Uterus (tissue), 3 donors: ENCODE measurements at regions not wholly inside any gene's neighbourhood (a gene's known extent, or its start where the extent isn't known, plus 50 kb on each side); places are given as distances from the start of the nearest gene placed in this dataset.

Source experiments
- DNase-seq, 2 donors: peaks; one replicate each; pipeline ENCODE4 v3.0.0-alpha.2; 2019 to 2020
- H3K27ac ChIP-seq, 2 donors: fragments of 200-600 bp; sonication (generic); 1 replicate in 1 of 2; 2 replicates in 1 of 2; pipeline ENCODE4 v1.5.1; 2016 to 2018
- H3K27me3 ChIP-seq, 2 donors: fragments of 200-600 bp; sonication (generic); one replicate each; pipeline ENCODE4 v1.5.1; 2018 to 2019; ENCODE audit warnings: control low read depth in 1 of 2
- H3K36me3 ChIP-seq, 2 donors: fragments of 200-600 bp; sonication (generic); one replicate each; pipeline ENCODE4 v1.5.1; 2019; ENCODE audit warnings: control low read depth in 1 of 2
- H3K4me1 ChIP-seq, 2 donors: fragments of 200-600 bp; sonication (generic); one replicate each; pipeline ENCODE4 v1.5.1; 2018 to 2019; ENCODE audit warnings: control low read depth in 1 of 2
- H3K4me3 ChIP-seq, 2 donors: fragments of 200-600 bp; sonication (generic); 1 replicate in 1 of 2; 2 replicates in 1 of 2; pipeline ENCODE4 v1.5.1; 2018 to 2019; ENCODE audit warnings: mild to moderate bottlenecking in 1 of 2
- H3K9me3 ChIP-seq, 2 donors: fragments of 200-600 bp; sonication (generic); one replicate each; pipeline ENCODE4 v1.5.1; 2019; ENCODE audit warnings: control low read depth in 1 of 2
- CTCF ChIP-seq, 4 experiments: fragments of 200-600 bp in 2 of 4; fragments of 450-650 bp in 2 of 4; sonication (generic) in 2 of 4; IDR thresholded peaks; one replicate each; pipeline ENCODE4 v1.5.1; 2016 to 2019; ENCODE audit warnings: antibody characterized with exemption in 4 of 4, mild to moderate bottlenecking in 2 of 4, moderate library complexity in 1 of 4
- POLR2A ChIP-seq, 2 donors: fragments of 450-650 bp; IDR thresholded peaks; one replicate each; pipeline ENCODE4 v1.6.1; 2016; ENCODE audit warnings: antibody characterized with exemption in 2 of 2, mild to moderate bottlenecking in 1 of 2, moderate library complexity in 1 of 2
- intact Hi-C: fragments of 100-400 bp; cut with DNase I; formaldehyde crosslinking; loops from one replicate; pipeline ENCODE4 v1.15.1; 2023; ENCODE audit warnings: low total_unique reads
- donor health status: DM: yes; HTN: yes; CAD: no.

GRCh38 chr10:2604891-2605290 lies 462.5 kb upstream of the PFKP start:
- no peak overlapping the region for H3K27ac ChIP-seq
- no peak for TF ChIP-seq CTCF (IDR thresholded peaks at IDR 0.05)
- TF ChIP-seq POLR2A (IDR thresholded peaks at IDR 0.05): no peak
- intact Hi-C loops: no loop called here
- H3K27me3 ChIP-seq: no peaks in the 10 kb centered on the region
- H3K4me3 ChIP-seq: no peak overlapping the region
- DNase-seq: no peak
- no peaks in the 10 kb centered on the region for H3K9me3 ChIP-seq
- H3K4me1 ChIP-seq: no peaks in the 10 kb centered on the region
- no peaks in the 10 kb centered on the region for H3K36me3 ChIP-seq

GRCh38 chr10:2599571-2599970 lies 467.8 kb upstream of the PFKP start:
- no peaks in the 10 kb centered on the region for H3K4me1 ChIP-seq
- H3K4me3 ChIP-seq: no peak overlapping the region
- H3K27me3 ChIP-seq: no peaks in the 10 kb centered on the region
- H3K9me3 ChIP-seq: no peaks in the 10 kb centered on the region
- DNase-seq: no peak
- H3K27ac ChIP-seq: no peak overlapping the region
- no peaks in the 10 kb centered on the region for H3K36me3 ChIP-seq
- intact Hi-C loops: no loop called here
- TF ChIP-seq CTCF (IDR thresholded peaks at IDR 0.05): no peak
- no peak for TF ChIP-seq POLR2A (IDR thresholded peaks at IDR 0.05)

GRCh38 chr10:2592360-2593160 lies 474.8 kb upstream of the PFKP start:
- no peak for DNase-seq
- intact Hi-C loops: no loop called here
- Histone ChIP-seq H3K9me3 (no peaks in the 10 kb centered on the region), H3K27ac (no peak overlapping the region), H3K4me3 (no peak overlapping the region), H3K36me3 (no peaks in the 10 kb centered on the region), H3K27me3 (no peaks in the 10 kb centered on the region), H3K4me1 (no peaks in the 10 kb centered on the region)
- TF ChIP-seq CTCF (IDR thresholded peaks at IDR 0.05) (no peak), POLR2A (IDR thresholded peaks at IDR 0.05) (no peak)

- intact Hi-C loops: no loop called here
- Histone ChIP-seq H3K9me3 (no peaks in the 10 kb centered on the region), H3K36me3 (no peaks in the 10 kb centered on the region), H3K27ac (no peak overlapping the region), H3K27me3 (no peaks in the 10 kb centered on the region), H3K4me3 (no peak overlapping the region), H3K4me1 (no peaks in the 10 kb centered on the region)
- no peak for DNase-seq
- TF ChIP-seq CTCF (IDR thresholded peaks at IDR 0.05) (no peak), POLR2A (IDR thresholded peaks at IDR 0.05) (no peak)
These were observed 478.2 kb upstream of the PFKP start for GRCh38 chr10:2589196-2589595.

GRCh38 chr10:2584385-2584784 lies 483.0 kb upstream of the PFKP start:
- TF ChIP-seq CTCF (IDR thresholded peaks at IDR 0.05) (no peak), POLR2A (IDR thresholded peaks at IDR 0.05) (no peak)
- intact Hi-C loops: no loop called here
- no peak overlapping the region for H3K27ac ChIP-seq
- H3K27me3 ChIP-seq: no peaks in the 10 kb centered on the region
- H3K9me3 ChIP-seq: no peaks in the 10 kb centered on the region
- no peaks in the 10 kb centered on the region for H3K36me3 ChIP-seq
- H3K4me3 ChIP-seq: no peak overlapping the region
- no peak for DNase-seq
- no peaks in the 10 kb centered on the region for H3K4me1 ChIP-seq
